DOHH2 (cell line): ENCODE measurements at regions not wholly inside any gene's neighbourhood (a gene's known extent, or its start where the extent isn't known, plus 50 kb on each side); places are given as distances from the start of the nearest gene placed in this dataset.

Source experiments
- H3F3A ChIP-seq: fragments of 200-600 bp; sonication (generic), shearing (Covaris generic); 2 replicates; pipeline ENCODE4 v1.6.0; 2016; ENCODE audit warnings: antibody characterized with exemption, mild to moderate bottlenecking; ENCODE audit not compliant: control insufficient read depth, insufficient read depth
- H3K27ac ChIP-seq: fragments of 200-600 bp; sonication (generic); 2 replicates; pipeline ENCODE4 v1.5.1; 2014; ENCODE audit warnings: low read depth, mild to moderate bottlenecking, low read length, moderate library complexity
- H3K27me3 ChIP-seq: fragments of 200-600 bp; sonication (generic); 2 replicates; pipeline ENCODE4 v1.6.1; 2014; ENCODE audit warnings: mild to moderate bottlenecking, low read length, mixed read lengths; ENCODE audit not compliant: control insufficient read depth
- H3K36me3 ChIP-seq: fragments of 200-600 bp; sonication (generic); 2 replicates; pipeline ENCODE4 v1.6.1; 2014; ENCODE audit warnings: mild to moderate bottlenecking, low read length, moderate library complexity, mixed read lengths; ENCODE audit not compliant: control insufficient read depth
- H3K4me1 ChIP-seq: fragments of 200-600 bp; sonication (generic); 2 replicates; pipeline ENCODE4 v1.6.1; 2014; ENCODE audit warnings: mild to moderate bottlenecking, low read length, mixed read lengths; ENCODE audit not compliant: control insufficient read depth
- H3K4me2 ChIP-seq: fragments of 200-600 bp; sonication (generic); 2 replicates; pipeline ENCODE4 v1.6.0; 2014; ENCODE audit warnings: mild to moderate bottlenecking, low read length, moderate library complexity
- H3K4me3 ChIP-seq: fragments of 200-600 bp; sonication (generic); 2 replicates; pipeline ENCODE4 v1.5.1; 2014; ENCODE audit warnings: mild to moderate bottlenecking, low read length, mixed read lengths
- H3K79me2 ChIP-seq: fragments of 200-600 bp; sonication (generic); 2 replicates; pipeline ENCODE4 v1.6.1; 2014; ENCODE audit warnings: mild to moderate bottlenecking, low read length, mixed read lengths; ENCODE audit not compliant: control insufficient read depth
- H3K9me2 ChIP-seq: fragments of 200-600 bp; sonication (generic); replicated peaks from 2 replicates; pipeline ENCODE4 v1.6.1; 2014; ENCODE audit warnings: mild to moderate bottlenecking, low read length, mixed read lengths; ENCODE audit not compliant: control insufficient read depth
- H3K9me3 ChIP-seq: fragments of 200-600 bp; sonication (generic); 2 replicates; pipeline ENCODE4 v1.6.1; 2014; ENCODE audit warnings: antibody characterized with exemption, low read length, mixed read lengths; ENCODE audit not compliant: control insufficient read depth, insufficient read depth
- H4K20me1 ChIP-seq: fragments of 200-600 bp; sonication (generic); 2 replicates; pipeline ENCODE4 v1.6.0; 2014; ENCODE audit warnings: low read depth, mild to moderate bottlenecking, antibody characterized with exemption, low read length, moderate library complexity; ENCODE audit not compliant: control insufficient read depth, insufficient read depth
- CTCF ChIP-seq: fragments of 200-600 bp; sonication (generic); IDR thresholded peaks from one replicate; pipeline ENCODE4 v1.5.1; 2014; ENCODE audit warnings: antibody characterized with exemption, mild to moderate bottlenecking, low read depth, low read length; ENCODE audit not compliant: poor library complexity, severe bottlenecking
- EZH2phosphoT487 ChIP-seq: fragments of 200-600 bp; sonication (generic); IDR thresholded peaks from 2 replicates; pipeline ENCODE4 v1.6.1; 2017; ENCODE audit warnings: borderline replicate concordance, mild to moderate bottlenecking, antibody characterized with exemption, low read length, moderate library complexity, mixed read lengths

- Histone ChIP-seq H3K79me2 (no peaks in the 10 kb centered on the region), H3K4me1 (no peaks in the 10 kb centered on the region), H3K27me3 (no peaks in the 10 kb centered on the region), H3F3A (no peaks in the 10 kb centered on the region), H3K4me3 (no peak overlapping the region), H3K27ac (no peak overlapping the region), H3K36me3 (no peaks in the 10 kb centered on the region), H3K4me2 (no peak overlapping the region), H3K9me2 (no peaks in the 10 kb centered on the region), H4K20me1 (no peaks in the 10 kb centered on the region), H3K9me3 (no peaks in the 10 kb centered on the region)
- TF ChIP-seq EZH2phosphoT487: no peak
- TF ChIP-seq CTCF: no peak
These were observed 493.3 kb upstream of the SORCS1 start for GRCh38 chr10:107657851-107658250.

- TF ChIP-seq EZH2phosphoT487 (no peak), CTCF (no peak)
- Histone ChIP-seq H3K4me3 (no peak overlapping the region), H3K9me3 (no peaks in the 10 kb centered on the region)
These were observed 492.4 kb upstream of the SORCS1 start for GRCh38 chr10:107656932-107657331.

GRCh38 chr10:107653832-107654287, 489.4 kb upstream of the SORCS1 start:
- Histone ChIP-seq H3K27ac (no peak overlapping the region), H3K4me3 (no peak overlapping the region), H3F3A (no peaks in the 10 kb centered on the region), H3K9me3 (no peaks in the 10 kb centered on the region), H4K20me1 (no peaks in the 10 kb centered on the region), H3K9me2 (no peaks in the 10 kb centered on the region), H3K27me3 (no peaks in the 10 kb centered on the region), H3K36me3 (no peaks in the 10 kb centered on the region), H3K4me2 (no peak overlapping the region), H3K4me1 (no peaks in the 10 kb centered on the region), H3K79me2 (no peaks in the 10 kb centered on the region)
- TF ChIP-seq CTCF (no peak), EZH2phosphoT487 (no peak)

More at GRCh38 chr10:107656932-107657331, 492.4 kb upstream of the SORCS1 start:
- H3K4me2 ChIP-seq: no peak overlapping the region
- no peaks in the 10 kb centered on the region for H3K4me1 ChIP-seq
- no peaks in the 10 kb centered on the region for H3K9me2 ChIP-seq
- no peak overlapping the region for H3K27ac ChIP-seq
- no peaks in the 10 kb centered on the region for H3K36me3 ChIP-seq
- H3F3A ChIP-seq: no peaks in the 10 kb centered on the region
- H3K27me3 ChIP-seq: no peaks in the 10 kb centered on the region
- no peaks in the 10 kb centered on the region for H4K20me1 ChIP-seq
- no peaks in the 10 kb centered on the region for H3K79me2 ChIP-seq

- H3K27ac ChIP-seq: no peak overlapping the region
- no peaks in the 10 kb centered on the region for H3F3A ChIP-seq
- H3K4me1 ChIP-seq: no peaks in the 10 kb centered on the region
- no peak overlapping the region for H3K4me3 ChIP-seq
- H4K20me1 ChIP-seq: no peaks in the 10 kb centered on the region
- H3K27me3 ChIP-seq: no peaks in the 10 kb centered on the region
- H3K4me2 ChIP-seq: no peak overlapping the region
- no peaks in the 10 kb centered on the region for H3K36me3 ChIP-seq
- no peaks in the 10 kb centered on the region for H3K9me2 ChIP-seq
- no peaks in the 10 kb centered on the region for H3K79me2 ChIP-seq
- H3K9me3 ChIP-seq: no peaks in the 10 kb centered on the region
- TF ChIP-seq EZH2phosphoT487 (no peak), CTCF (no peak)
These were observed 486.4 kb upstream of the SORCS1 start for GRCh38 chr10:107650939-107651338.
